ENCODE measurements at regions not wholly inside any gene's neighbourhood (a gene's known extent, or its start where the extent isn't known, plus 50 kb on each side); places are given as distances from the start of the nearest gene placed in this dataset.

- TF ChIP-seq REST (IDR thresholded peaks at IDR 0.05; ENCODE audit: unreplicated experiment): no peak
- TF ChIP-seq CREB1 (CRISPR knock-in tag; IDR thresholded peaks at IDR 0.05; ENCODE audit: low read depth): no peak
Observed at GRCh38 chr12:5185435-5186069, 141.9 kb downstream of the KCNA5 start.
